KMS-11 (cell line): ENCODE measurements at regions not wholly inside any gene's neighbourhood (a gene's known extent, or its start where the extent isn't known, plus 50 kb on each side); places are given as distances from the start of the nearest gene placed in this dataset.

Experiments used
- H2AFZ ChIP-seq: fragments of 200-600 bp; sonication (generic); 2 replicates; pipeline ENCODE4 v1.6.1; 2016; ENCODE audit warnings: antibody characterized with exemption, mixed run types, low read depth
- H3K27ac ChIP-seq: fragments of 200-600 bp; sonication (generic); 2 replicates; pipeline ENCODE4 v1.6.1; 2016; ENCODE audit warnings: mild to moderate bottlenecking, mixed run types
- H3K27me3 ChIP-seq: fragments of 200-600 bp; sonication (generic); 2 replicates; pipeline ENCODE4 v1.6.1; 2017; ENCODE audit warnings: mild to moderate bottlenecking, low read depth, mixed run types, moderate library complexity; ENCODE audit not compliant: insufficient read depth
- H3K36me3 ChIP-seq: fragments of 200-600 bp; sonication (generic); 2 replicates; pipeline ENCODE4 v1.6.1; 2017; ENCODE audit warnings: mild to moderate bottlenecking, mixed run types; ENCODE audit not compliant: insufficient read depth
- H3K4me1 ChIP-seq: fragments of 200-600 bp; sonication (generic); 2 replicates; pipeline ENCODE4 v1.6.1; 2016; ENCODE audit warnings: mild to moderate bottlenecking, low read depth, mixed run types; ENCODE audit not compliant: poor library complexity, severe bottlenecking
- H3K4me2 ChIP-seq: fragments of 200-600 bp; sonication (generic); 2 replicates; pipeline ENCODE4 v1.7.0; 2016; ENCODE audit warnings: mild to moderate bottlenecking, mixed run types
- H3K4me3 ChIP-seq: fragments of 200-600 bp; sonication (generic); IDR thresholded peaks from 2 replicates; pipeline ENCODE4 v1.6.1; 2017; ENCODE audit warnings: low read depth, low read length, mixed read lengths; ENCODE audit not compliant: insufficient read depth
- H3K79me2 ChIP-seq: fragments of 200-600 bp; sonication (generic); 2 replicates; pipeline ENCODE4 v1.6.1; 2016; ENCODE audit warnings: low read depth, mixed run types; ENCODE audit not compliant: insufficient read depth
- H3K9ac ChIP-seq: fragments of 200-600 bp; sonication (generic); 2 replicates; pipeline ENCODE4 v1.6.1; 2016; ENCODE audit warnings: mild to moderate bottlenecking, mixed run types
- H4K20me1 ChIP-seq: fragments of 200-600 bp; sonication (generic); 2 replicates; pipeline ENCODE4 v1.6.1; 2016; ENCODE audit warnings: mild to moderate bottlenecking, mixed run types; ENCODE audit not compliant: insufficient read depth
- CTCF ChIP-seq: fragments of 200-600 bp; sonication (generic); conservative IDR thresholded peaks from 2 replicates; pipeline ENCODE4 v1.6.1; 2017; ENCODE audit warnings: low read depth, mild to moderate bottlenecking, antibody characterized with exemption, low read length, moderate library complexity, mixed read lengths

GRCh38 chr2:2674831-2675230 is 343.8 kb upstream of the MYT1L start:
- Histone ChIP-seq H3K27me3 (no peaks in the 10 kb centered on the region), H3K4me3 (no peak overlapping the region), H3K4me1 (no peaks in the 10 kb centered on the region), H3K9ac (no peak overlapping the region), H3K4me2 (no peak overlapping the region), H3K27ac (no peak overlapping the region), H4K20me1 (no peaks in the 10 kb centered on the region), H3K36me3 (no peaks in the 10 kb centered on the region), H2AFZ (no peak overlapping the region), H3K79me2 (no peaks in the 10 kb centered on the region)
- TF ChIP-seq CTCF, result no peak

GRCh38 chr2:2673406-2673805 is 342.3 kb upstream of the MYT1L start:
- Histone ChIP-seq H3K4me1 (no peaks in the 10 kb centered on the region), H3K9ac (no peak overlapping the region), H4K20me1 (no peaks in the 10 kb centered on the region), H3K36me3 (no peaks in the 10 kb centered on the region), H3K4me2 (no peak overlapping the region), H2AFZ (no peak overlapping the region), H3K4me3 (no peak overlapping the region), H3K79me2 (no peaks in the 10 kb centered on the region), H3K27ac (no peak overlapping the region), H3K27me3 (no peaks in the 10 kb centered on the region)
- TF ChIP-seq CTCF, result no peak

- Histone ChIP-seq H3K4me1 (no peaks in the 10 kb centered on the region), H3K27ac (no peak overlapping the region), H3K36me3 (no peaks in the 10 kb centered on the region), H3K9ac (no peak overlapping the region), H4K20me1 (no peaks in the 10 kb centered on the region), H2AFZ (no peak overlapping the region), H3K79me2 (no peaks in the 10 kb centered on the region), H3K4me2 (no peak overlapping the region), H3K4me3 (no peak overlapping the region), H3K27me3 (no peaks in the 10 kb centered on the region)
- no peak for TF ChIP-seq CTCF
These were observed 341.2 kb upstream of the MYT1L start for GRCh38 chr2:2672249-2672648.

- no peaks in the 10 kb centered on the region for H4K20me1 ChIP-seq
These were observed 340.8 kb upstream of the MYT1L start for GRCh38 chr2:2671826-2672225.

More at GRCh38 chr2:2671826-2672225, 340.8 kb upstream of the MYT1L start:
- Histone ChIP-seq H3K79me2 (no peaks in the 10 kb centered on the region), H3K4me1 (no peaks in the 10 kb centered on the region), H3K27ac (no peak overlapping the region), H3K9ac (no peak overlapping the region), H2AFZ (no peak overlapping the region), H3K4me3 (no peak overlapping the region), H3K27me3 (no peaks in the 10 kb centered on the region), H3K36me3 (no peaks in the 10 kb centered on the region), H3K4me2 (no peak overlapping the region)
- TF ChIP-seq CTCF, result no peak
